ENCODE measurements at regions not wholly inside any gene's neighbourhood (a gene's known extent, or its start where the extent isn't known, plus 50 kb on each side); places are given as distances from the start of the nearest gene placed in this dataset.

DNA sequence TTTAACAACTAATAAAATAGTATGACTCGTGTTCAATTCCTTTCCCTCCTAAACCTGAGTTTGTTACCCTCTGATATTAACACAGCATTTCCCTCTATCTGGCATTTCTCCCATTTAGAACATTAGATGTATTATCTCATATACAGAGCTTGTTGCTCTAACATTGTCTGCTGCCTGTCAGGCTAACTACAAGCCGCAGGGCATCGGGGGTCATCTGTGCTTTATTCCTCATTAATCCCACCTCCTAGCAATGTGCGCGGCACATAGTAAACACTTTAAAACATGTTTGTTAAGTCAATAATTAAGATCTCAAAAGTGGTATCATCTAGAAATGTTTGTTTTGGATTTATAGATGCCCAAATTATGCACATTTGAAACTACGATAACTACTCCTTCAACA is 52.9 kb upstream of the NEBL start:
- Histone ChIP-seq H3K9me3 (ENCODE audit: insufficient read depth, low read length, severe bottlenecking) (no peaks in the 10 kb centered on the region), H3K27ac (ENCODE audit: low read length) (no peak overlapping the region), H3K27me3 (ENCODE audit: insufficient read depth, low read length, poor library complexity) (no peaks in the 10 kb centered on the region), H3K4me1 (ENCODE audit: insufficient read depth, low read length) (no peaks in the 10 kb centered on the region), H4K20me1 (ENCODE audit: insufficient read depth, low read length) (no peaks in the 10 kb centered on the region), H3K4me2 (ENCODE audit: insufficient read depth, low read length) (no peak overlapping the region), H3K36me3 (ENCODE audit: insufficient read depth, low read length) (no peaks in the 10 kb centered on the region), H3K9ac (ENCODE audit: low read depth, low read length) (no peak overlapping the region), H3K79me2 (ENCODE audit: insufficient read depth, low read length) (no peaks in the 10 kb centered on the region), H2AFZ (ENCODE audit: low read depth, low read length) (no peak overlapping the region), H3K4me3 (ENCODE audit: low read depth in 1 of 2, low read length in 2 of 2) (no peak overlapping the region)
- DNase-seq (no peak), ATAC-seq (ENCODE audit: insufficient read depth, low read depth) (no peak)
- TF ChIP-seq, protein P1, sequence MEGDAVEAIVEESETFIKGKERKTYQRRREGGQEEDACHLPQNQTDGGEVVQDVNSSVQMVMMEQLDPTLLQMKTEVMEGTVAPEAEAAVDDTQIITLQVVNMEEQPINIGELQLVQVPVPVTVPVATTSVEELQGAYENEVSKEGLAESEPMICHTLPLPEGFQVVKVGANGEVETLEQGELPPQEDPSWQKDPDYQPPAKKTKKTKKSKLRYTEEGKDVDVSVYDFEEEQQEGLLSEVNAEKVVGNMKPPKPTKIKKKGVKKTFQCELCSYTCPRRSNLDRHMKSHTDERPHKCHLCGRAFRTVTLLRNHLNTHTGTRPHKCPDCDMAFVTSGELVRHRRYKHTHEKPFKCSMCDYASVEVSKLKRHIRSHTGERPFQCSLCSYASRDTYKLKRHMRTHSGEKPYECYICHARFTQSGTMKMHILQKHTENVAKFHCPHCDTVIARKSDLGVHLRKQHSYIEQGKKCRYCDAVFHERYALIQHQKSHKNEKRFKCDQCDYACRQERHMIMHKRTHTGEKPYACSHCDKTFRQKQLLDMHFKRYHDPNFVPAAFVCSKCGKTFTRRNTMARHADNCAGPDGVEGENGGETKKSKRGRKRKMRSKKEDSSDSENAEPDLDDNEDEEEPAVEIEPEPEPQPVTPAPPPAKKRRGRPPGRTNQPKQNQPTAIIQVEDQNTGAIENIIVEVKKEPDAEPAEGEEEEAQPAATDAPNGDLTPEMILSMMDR (IDR thresholded peaks at IDR 0.05; ENCODE audit: borderline replicate concordance, extremely low read depth, low read length, poor library complexity, severe bottlenecking) = no peak
- no peak for TF ChIP-seq EZH2 (IDR thresholded peaks at IDR 0.05; ENCODE audit: borderline replicate concordance, low read depth, low read length, severe bottlenecking)

DNA sequence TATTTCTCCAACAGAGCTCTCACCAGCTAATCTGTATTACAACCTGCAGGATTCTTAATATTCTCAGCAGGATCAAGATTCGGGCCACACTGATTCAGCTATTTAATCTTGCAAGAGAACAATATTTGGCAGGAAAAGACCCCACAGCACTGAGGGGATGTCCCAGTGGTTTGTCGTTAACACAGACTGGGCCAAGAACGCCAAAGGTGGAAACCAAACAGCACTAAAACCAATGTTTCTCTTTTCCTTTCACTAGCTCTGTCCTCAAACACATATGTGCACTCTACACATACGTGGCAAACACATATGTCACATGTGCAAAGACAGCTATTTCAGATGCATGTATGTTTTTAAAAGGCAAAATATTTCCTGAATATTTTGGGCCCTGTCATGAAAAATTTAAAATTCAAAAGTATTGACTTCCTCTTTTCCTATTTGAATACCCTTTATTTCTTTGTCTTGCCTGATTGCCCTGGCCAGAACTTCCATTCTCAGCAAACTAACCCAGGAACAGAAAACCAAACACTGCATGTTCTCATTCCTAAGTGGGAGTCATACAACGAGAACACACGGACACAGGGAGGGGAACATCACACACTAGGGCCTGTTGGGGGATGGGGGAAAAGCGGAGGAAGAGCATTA is 51.7 kb upstream of the NEBL start:
- Histone ChIP-seq H3K9me3 (ENCODE audit: insufficient read depth, low read length, severe bottlenecking) (no peaks in the 10 kb centered on the region), H3K27me3 (ENCODE audit: insufficient read depth, low read length, poor library complexity) (no peaks in the 10 kb centered on the region), H3K36me3 (ENCODE audit: insufficient read depth, low read length) (no peaks in the 10 kb centered on the region), H2AFZ (ENCODE audit: low read depth, low read length) (no peak overlapping the region), H3K4me1 (ENCODE audit: insufficient read depth, low read length) (no peaks in the 10 kb centered on the region), H3K9ac (ENCODE audit: low read depth, low read length) (no peak overlapping the region), H3K79me2 (ENCODE audit: insufficient read depth, low read length) (no peaks in the 10 kb centered on the region), H3K27ac (ENCODE audit: low read length) (no peak overlapping the region), H3K4me3 (ENCODE audit: low read depth in 1 of 2, low read length in 2 of 2) (no peak overlapping the region), H3K4me2 (ENCODE audit: insufficient read depth, low read length) (no peak overlapping the region), H4K20me1 (ENCODE audit: insufficient read depth, low read length) (no peaks in the 10 kb centered on the region)
- no peak for DNase-seq
- TF ChIP-seq, protein P1 (IDR thresholded peaks at IDR 0.05; ENCODE audit: borderline replicate concordance, extremely low read depth, low read length, poor library complexity, severe bottlenecking) = no peak
- TF ChIP-seq EZH2 (IDR thresholded peaks at IDR 0.05; ENCODE audit: borderline replicate concordance, low read depth, low read length, severe bottlenecking) = no peak
- no peak for ATAC-seq (ENCODE audit: insufficient read depth, low read depth)

Measured in DND-41 (cell line).